ENCODE measurements at regions not wholly inside any gene's neighbourhood (a gene's known extent, or its start where the extent isn't known, plus 50 kb on each side); places are given as distances from the start of the nearest gene placed in this dataset.

DNA sequence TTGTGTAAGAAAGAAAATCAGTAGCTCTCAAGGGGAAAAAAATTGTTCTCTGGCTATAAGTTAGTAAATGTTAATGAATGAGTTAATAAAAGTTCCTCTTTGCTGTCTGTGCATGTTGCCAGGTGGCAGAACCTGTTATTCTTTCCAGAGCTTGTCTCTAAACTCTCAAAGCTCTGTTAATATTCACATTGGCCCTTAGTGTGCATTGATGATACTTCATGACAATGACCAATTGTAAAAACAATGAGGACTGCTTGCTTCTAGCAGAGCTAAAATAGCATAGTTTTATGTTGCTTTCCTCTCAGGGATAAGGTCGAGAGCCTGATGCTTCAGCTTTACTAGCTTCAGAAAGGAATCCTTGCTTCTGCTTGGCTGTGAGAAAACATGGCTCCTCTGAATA, 91.5 kb downstream of the RAD51AP2 start:
- TF ChIP-seq, protein P1, sequence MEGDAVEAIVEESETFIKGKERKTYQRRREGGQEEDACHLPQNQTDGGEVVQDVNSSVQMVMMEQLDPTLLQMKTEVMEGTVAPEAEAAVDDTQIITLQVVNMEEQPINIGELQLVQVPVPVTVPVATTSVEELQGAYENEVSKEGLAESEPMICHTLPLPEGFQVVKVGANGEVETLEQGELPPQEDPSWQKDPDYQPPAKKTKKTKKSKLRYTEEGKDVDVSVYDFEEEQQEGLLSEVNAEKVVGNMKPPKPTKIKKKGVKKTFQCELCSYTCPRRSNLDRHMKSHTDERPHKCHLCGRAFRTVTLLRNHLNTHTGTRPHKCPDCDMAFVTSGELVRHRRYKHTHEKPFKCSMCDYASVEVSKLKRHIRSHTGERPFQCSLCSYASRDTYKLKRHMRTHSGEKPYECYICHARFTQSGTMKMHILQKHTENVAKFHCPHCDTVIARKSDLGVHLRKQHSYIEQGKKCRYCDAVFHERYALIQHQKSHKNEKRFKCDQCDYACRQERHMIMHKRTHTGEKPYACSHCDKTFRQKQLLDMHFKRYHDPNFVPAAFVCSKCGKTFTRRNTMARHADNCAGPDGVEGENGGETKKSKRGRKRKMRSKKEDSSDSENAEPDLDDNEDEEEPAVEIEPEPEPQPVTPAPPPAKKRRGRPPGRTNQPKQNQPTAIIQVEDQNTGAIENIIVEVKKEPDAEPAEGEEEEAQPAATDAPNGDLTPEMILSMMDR (IDR thresholded peaks at IDR 0.05): no peak
- no peak for TF ChIP-seq POLR2A (IDR thresholded peaks at IDR 0.05)

All from stomach (tissue), 4 donors.